ENCODE measurements at regions not wholly inside any gene's neighbourhood (a gene's known extent, or its start where the extent isn't known, plus 50 kb on each side); places are given as distances from the start of the nearest gene placed in this dataset.

GRCh38 chr5:67886761-67887160, 328.8 kb upstream of the PIK3R1 start:
- H3K27me3 ChIP-seq, result no peaks in the 10 kb centered on the region
- TF ChIP-seq POLR2A (IDR thresholded peaks at IDR 0.05) (no peak), EP300 (IDR thresholded peaks at IDR 0.05) (no peak)
- TF ChIP-seq, protein P1, sequence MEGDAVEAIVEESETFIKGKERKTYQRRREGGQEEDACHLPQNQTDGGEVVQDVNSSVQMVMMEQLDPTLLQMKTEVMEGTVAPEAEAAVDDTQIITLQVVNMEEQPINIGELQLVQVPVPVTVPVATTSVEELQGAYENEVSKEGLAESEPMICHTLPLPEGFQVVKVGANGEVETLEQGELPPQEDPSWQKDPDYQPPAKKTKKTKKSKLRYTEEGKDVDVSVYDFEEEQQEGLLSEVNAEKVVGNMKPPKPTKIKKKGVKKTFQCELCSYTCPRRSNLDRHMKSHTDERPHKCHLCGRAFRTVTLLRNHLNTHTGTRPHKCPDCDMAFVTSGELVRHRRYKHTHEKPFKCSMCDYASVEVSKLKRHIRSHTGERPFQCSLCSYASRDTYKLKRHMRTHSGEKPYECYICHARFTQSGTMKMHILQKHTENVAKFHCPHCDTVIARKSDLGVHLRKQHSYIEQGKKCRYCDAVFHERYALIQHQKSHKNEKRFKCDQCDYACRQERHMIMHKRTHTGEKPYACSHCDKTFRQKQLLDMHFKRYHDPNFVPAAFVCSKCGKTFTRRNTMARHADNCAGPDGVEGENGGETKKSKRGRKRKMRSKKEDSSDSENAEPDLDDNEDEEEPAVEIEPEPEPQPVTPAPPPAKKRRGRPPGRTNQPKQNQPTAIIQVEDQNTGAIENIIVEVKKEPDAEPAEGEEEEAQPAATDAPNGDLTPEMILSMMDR (IDR thresholded peaks at IDR 0.05), result no peak
- H3K4me1 ChIP-seq (ENCODE audit: insufficient read depth), result no peaks in the 10 kb centered on the region
- H3K4me3 ChIP-seq, result no peak overlapping the region
- DNase-seq, result no peak
- WGBS, 3 donors, result 42 to 96% (median 95%) methylated on average over 1 of the region's 1 CpG
- intact Hi-C loops (cut with DNase I), result no loop called here
- H3K36me3 ChIP-seq, result no peaks in the 10 kb centered on the region
- no peaks in the 10 kb centered on the region for H3K9me3 ChIP-seq
- no peak overlapping the region for H3K27ac ChIP-seq

DNA sequence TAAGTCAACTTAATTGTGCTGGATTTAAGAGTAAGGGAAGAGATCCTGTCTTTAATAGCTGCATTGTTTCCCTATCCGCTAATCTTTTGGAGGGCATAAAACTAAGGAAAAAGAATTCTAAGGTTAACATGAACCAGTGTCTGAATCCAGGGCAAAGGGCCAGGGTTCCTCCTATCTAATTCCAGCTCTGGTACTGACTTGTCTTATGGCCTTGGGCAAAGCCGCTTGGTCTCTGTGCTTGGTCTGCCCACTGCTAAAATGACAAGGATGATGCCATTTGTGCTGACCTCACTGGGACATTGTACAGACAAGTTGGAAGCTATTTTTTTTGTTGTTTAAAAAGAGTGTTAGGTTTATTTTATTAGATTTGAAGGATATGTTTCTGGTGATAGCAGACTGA, 334.7 kb upstream of the PIK3R1 start:
- Histone ChIP-seq H3K4me3 (no peak overlapping the region), H3K36me3 (no peaks in the 10 kb centered on the region), H3K27me3 (no peaks in the 10 kb centered on the region), H3K27ac (no peak overlapping the region), H3K9me3 (no peaks in the 10 kb centered on the region), H3K4me1 (ENCODE audit: insufficient read depth) (no peaks in the 10 kb centered on the region)
- no peak for DNase-seq
- intact Hi-C loops (cut with DNase I), result no loop called here
- TF ChIP-seq, protein P1 (IDR thresholded peaks at IDR 0.05), result no peak
- TF ChIP-seq POLR2A (IDR thresholded peaks at IDR 0.05) (no peak), EP300 (IDR thresholded peaks at IDR 0.05) (no peak)
- 78 to 94% (median 93%) methylated on average over 2 of the region's 2 CpGs for WGBS, 3 donors

GRCh38 chr5:67880511-67880805, 335.1 kb upstream of the PIK3R1 start:
- Histone ChIP-seq H3K4me1 (ENCODE audit: insufficient read depth) (no peaks in the 10 kb centered on the region), H3K36me3 (no peaks in the 10 kb centered on the region), H3K9me3 (no peaks in the 10 kb centered on the region), H3K4me3 (no peak overlapping the region), H3K27ac (no peak overlapping the region), H3K27me3 (no peaks in the 10 kb centered on the region)
- no peak for TF ChIP-seq EP300 (IDR thresholded peaks at IDR 0.05)
- TF ChIP-seq, protein P1 (IDR thresholded peaks at IDR 0.05), result no peak
- TF ChIP-seq POLR2A (IDR thresholded peaks at IDR 0.05), result no peak
- WGBS, 3 donors, result 75 to 90% (median 77%) methylated on average over 2 of the region's 2 CpGs
- no peak for DNase-seq
- intact Hi-C loops (cut with DNase I), result no loop called here

- Histone ChIP-seq H3K4me1 (ENCODE audit: insufficient read depth) (no peaks in the 10 kb centered on the region), H3K36me3 (no peaks in the 10 kb centered on the region), H3K9me3 (no peaks in the 10 kb centered on the region), H3K27me3 (no peaks in the 10 kb centered on the region), H3K4me3 (no peak overlapping the region), H3K27ac (no peak overlapping the region)
- DNase-seq, result no peak
- 78 to 89% (median 86%) methylated on average over 4 of the region's 4 CpGs for WGBS, 3 donors
- TF ChIP-seq POLR2A (IDR thresholded peaks at IDR 0.05), result no peak
- intact Hi-C loops (cut with DNase I), result no loop called here
Observed at GRCh38 chr5:67879620-67880510, 335.7 kb upstream of the PIK3R1 start.

- DNase-seq, result no peak
- Histone ChIP-seq H3K27ac (no peak overlapping the region), H3K9me3 (no peaks in the 10 kb centered on the region), H3K27me3 (no peaks in the 10 kb centered on the region), H3K4me3 (no peak overlapping the region), H3K4me1 (ENCODE audit: insufficient read depth) (no peaks in the 10 kb centered on the region), H3K36me3 (no peaks in the 10 kb centered on the region)
- intact Hi-C loops (cut with DNase I), result no loop called here
- TF ChIP-seq, protein P1 (IDR thresholded peaks at IDR 0.05), result no peak
- TF ChIP-seq EP300 (IDR thresholded peaks at IDR 0.05) (no peak), POLR2A (IDR thresholded peaks at IDR 0.05) (no peak)
- 62 to 67% (median 65%) methylated on average over 1 of the region's 1 CpG for WGBS, 3 donors
Observed at GRCh38 chr5:67878933-67879332, 336.6 kb upstream of the PIK3R1 start.
